ENCODE measurements at regions not wholly inside any gene's neighbourhood (a gene's known extent, or its start where the extent isn't known, plus 50 kb on each side); places are given as distances from the start of the nearest gene placed in this dataset.

DNA sequence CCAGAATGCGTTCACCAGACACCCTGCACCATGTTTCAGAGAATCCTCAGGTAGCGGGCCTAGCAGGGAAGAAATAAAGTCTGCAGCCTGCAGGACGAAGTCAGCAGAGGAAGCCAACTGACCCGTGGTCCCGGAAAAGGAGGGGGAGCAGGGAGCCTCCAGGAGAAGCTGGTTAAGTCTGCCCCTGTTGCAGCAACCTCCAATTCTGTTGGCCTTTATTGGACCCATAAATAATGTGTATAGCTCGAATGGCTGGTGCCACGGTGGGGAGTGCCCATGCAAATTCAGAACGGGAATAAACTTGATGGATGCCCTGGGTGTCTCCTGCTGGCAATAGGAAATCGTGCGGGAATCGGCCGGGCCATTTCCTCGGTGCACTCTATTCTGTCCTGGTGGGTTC lies 254.1 kb downstream of the AJAP1 start:
- no peak overlapping the region for H3K4me3 Mint-ChIP-seq
- Histone ChIP-seq H3K27me3 (ENCODE audit: insufficient read depth) (no peaks in the 10 kb centered on the region), H3K36me3 (ENCODE audit: insufficient read depth) (0 out of 2 replicates have a peak, but pooled peaks cover 5% of the 10 kb centered on the region), H3F3A (replicated peaks; ENCODE audit: low read depth) (no peaks in the 10 kb centered on the region), H3K79me2 (replicated peaks; ENCODE audit: insufficient read depth) (no peaks in the 10 kb centered on the region), H2AFZ (no peak overlapping the region), H3K4me3 (no peak overlapping the region), H3K4me1 (ENCODE audit: insufficient read depth) (no peaks in the 10 kb centered on the region), H3K4me2 (no peak overlapping the region), H4K20me1 (replicated peaks; ENCODE audit: insufficient read depth) (no peaks in the 10 kb centered on the region), H3K9me2 (ENCODE audit: insufficient read depth) (no peaks in the 10 kb centered on the region), H3K27ac (ENCODE audit: low read depth) (no peak overlapping the region)
- ATAC-seq (no peak), DNase-seq (ENCODE audit: low spot score) (no peak)
- H3K27ac Mint-ChIP-seq: no peak overlapping the region
- H3K36me3 Mint-ChIP-seq (ENCODE audit: low read depth): no peaks in the 10 kb centered on the region; the same call in 2 of the 3 replicates
- H3K4me1 Mint-ChIP-seq: no peaks in the 10 kb centered on the region
- TF ChIP-seq EZH2phosphoT487 (IDR thresholded peaks at IDR 0.05; ENCODE audit: unreplicated experiment) (no peak), CREB1 (CRISPR knock-in tag; IDR thresholded peaks at IDR 0.05; ENCODE audit: low read depth) (no peak)
- TF ChIP-seq, protein P1, sequence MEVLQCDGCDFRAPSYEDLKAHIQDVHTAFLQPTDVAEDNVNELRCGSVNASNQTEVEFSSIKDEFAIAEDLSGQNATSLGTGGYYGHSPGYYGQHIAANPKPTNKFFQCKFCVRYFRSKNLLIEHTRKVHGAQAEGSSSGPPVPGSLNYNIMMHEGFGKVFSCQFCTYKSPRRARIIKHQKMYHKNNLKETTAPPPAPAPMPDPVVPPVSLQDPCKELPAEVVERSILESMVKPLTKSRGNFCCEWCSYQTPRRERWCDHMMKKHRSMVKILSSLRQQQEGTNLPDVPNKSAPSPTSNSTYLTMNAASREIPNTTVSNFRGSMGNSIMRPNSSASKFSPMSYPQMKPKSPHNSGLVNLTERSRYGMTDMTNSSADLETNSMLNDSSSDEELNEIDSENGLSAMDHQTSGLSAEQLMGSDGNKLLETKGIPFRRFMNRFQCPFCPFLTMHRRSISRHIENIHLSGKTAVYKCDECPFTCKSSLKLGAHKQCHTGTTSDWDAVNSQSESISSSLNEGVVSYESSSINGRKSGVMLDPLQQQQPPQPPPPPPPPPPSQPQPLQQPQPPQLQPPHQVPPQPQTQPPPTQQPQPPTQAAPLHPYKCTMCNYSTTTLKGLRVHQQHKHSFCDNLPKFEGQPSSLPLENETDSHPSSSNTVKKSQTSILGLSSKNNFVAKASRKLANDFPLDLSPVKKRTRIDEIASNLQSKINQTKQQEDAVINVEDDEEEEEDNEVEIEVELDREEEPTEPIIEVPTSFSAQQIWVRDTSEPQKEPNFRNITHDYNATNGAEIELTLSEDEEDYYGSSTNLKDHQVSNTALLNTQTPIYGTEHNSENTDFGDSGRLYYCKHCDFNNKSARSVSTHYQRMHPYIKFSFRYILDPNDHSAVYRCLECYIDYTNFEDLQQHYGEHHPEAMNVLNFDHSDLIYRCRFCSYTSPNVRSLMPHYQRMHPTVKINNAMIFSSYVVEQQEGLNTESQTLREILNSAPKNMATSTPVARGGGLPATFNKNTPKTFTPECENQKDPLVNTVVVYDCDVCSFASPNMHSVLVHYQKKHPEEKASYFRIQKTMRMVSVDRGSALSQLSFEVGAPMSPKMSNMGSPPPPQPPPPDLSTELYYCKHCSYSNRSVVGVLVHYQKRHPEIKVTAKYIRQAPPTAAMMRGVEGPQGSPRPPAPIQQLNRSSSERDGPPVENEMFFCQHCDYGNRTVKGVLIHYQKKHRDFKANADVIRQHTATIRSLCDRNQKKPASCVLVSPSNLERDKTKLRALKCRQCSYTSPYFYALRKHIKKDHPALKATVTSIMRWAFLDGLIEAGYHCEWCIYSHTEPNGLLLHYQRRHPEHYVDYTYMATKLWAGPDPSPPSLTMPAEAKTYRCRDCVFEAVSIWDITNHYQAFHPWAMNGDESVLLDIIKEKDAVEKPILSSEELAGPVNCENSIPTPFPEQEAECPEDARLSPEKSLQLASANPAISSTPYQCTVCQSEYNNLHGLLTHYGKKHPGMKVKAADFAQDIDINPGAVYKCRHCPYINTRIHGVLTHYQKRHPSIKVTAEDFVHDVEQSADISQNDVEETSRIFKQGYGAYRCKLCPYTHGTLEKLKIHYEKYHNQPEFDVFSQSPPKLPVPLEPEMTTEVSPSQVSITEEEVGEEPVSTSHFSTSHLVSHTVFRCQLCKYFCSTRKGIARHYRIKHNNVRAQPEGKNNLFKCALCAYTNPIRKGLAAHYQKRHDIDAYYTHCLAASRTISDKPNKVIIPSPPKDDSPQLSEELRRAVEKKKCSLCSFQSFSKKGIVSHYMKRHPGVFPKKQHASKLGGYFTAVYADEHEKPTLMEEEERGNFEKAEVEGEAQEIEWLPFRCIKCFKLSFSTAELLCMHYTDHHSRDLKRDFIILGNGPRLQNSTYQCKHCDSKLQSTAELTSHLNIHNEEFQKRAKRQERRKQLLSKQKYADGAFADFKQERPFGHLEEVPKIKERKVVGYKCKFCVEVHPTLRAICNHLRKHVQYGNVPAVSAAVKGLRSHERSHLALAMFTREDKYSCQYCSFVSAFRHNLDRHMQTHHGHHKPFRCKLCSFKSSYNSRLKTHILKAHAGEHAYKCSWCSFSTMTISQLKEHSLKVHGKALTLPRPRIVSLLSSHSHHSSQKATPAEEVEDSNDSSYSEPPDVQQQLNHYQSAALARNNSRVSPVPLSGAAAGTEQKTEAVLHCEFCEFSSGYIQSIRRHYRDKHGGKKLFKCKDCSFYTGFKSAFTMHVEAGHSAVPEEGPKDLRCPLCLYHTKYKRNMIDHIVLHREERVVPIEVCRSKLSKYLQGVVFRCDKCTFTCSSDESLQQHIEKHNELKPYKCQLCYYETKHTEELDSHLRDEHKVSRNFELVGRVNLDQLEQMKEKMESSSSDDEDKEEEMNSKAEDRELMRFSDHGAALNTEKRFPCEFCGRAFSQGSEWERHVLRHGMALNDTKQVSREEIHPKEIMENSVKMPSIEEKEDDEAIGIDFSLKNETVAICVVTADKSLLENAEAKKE (CRISPR knock-in tag; IDR thresholded peaks at IDR 0.05): no peak
- H3K9me3 Mint-ChIP-seq: peaks cover 30% of the 10 kb centered on the region
- peaks cover 1% of the 10 kb centered on the region for H3K27me3 Mint-ChIP-seq (ENCODE audit: insufficient read depth, low read depth, poor library complexity)

DNA sequence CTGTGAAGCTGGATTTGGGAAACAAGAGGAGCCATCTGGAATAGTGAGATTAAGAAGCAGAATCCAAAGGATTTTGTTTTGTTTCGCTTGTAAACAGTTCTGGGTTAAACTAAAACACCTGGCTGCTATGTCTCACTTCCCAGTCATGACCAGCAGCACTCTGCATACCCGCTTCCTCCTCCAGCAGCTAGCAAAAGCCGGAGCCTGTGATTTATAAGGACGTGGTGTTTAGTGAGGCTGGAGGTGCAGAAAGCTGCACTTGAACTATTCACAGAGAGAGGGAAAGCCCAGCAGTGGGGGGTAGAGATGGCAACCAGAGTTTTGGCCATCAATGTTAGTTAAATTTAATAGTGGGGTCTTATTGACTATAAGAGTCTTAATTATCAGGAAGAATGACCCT lies 240.2 kb downstream of the AJAP1 start:
- H2AFZ ChIP-seq: no peak overlapping the region
- no peaks in the 10 kb centered on the region for H3K79me2 ChIP-seq (replicated peaks; ENCODE audit: insufficient read depth)
- H3F3A ChIP-seq (replicated peaks; ENCODE audit: low read depth): no peaks in the 10 kb centered on the region
- H3K27me3 ChIP-seq (ENCODE audit: insufficient read depth): no peaks in the 10 kb centered on the region
- H3K36me3 ChIP-seq (ENCODE audit: insufficient read depth): no peaks in the 10 kb centered on the region; the same call in 1 of the 2 replicates
- no peak overlapping the region for H3K4me3 ChIP-seq
- H3K36me3 Mint-ChIP-seq (ENCODE audit: low read depth): peaks cover 18% of the 10 kb centered on the region
- H3K4me1 Mint-ChIP-seq: peaks cover 10% of the 10 kb centered on the region
- H3K27ac ChIP-seq (ENCODE audit: low read depth): no peak overlapping the region
- no peak overlapping the region for H3K27ac Mint-ChIP-seq
- no peak overlapping the region for H3K4me3 Mint-ChIP-seq
- no peaks in the 10 kb centered on the region for H3K4me1 ChIP-seq (ENCODE audit: insufficient read depth)
- ATAC-seq: no peak
- no peaks in the 10 kb centered on the region for H4K20me1 ChIP-seq (replicated peaks; ENCODE audit: insufficient read depth)
- H3K9me3 Mint-ChIP-seq: peaks cover 29% of the 10 kb centered on the region
- no peaks in the 10 kb centered on the region for H3K9me2 ChIP-seq (ENCODE audit: insufficient read depth)
- no peak overlapping the region for H3K4me2 ChIP-seq
- DNase-seq (ENCODE audit: low spot score): no peak
- H3K27me3 Mint-ChIP-seq (ENCODE audit: insufficient read depth, low read depth, poor library complexity): no peaks in the 10 kb centered on the region
- TF ChIP-seq, protein P2, sequence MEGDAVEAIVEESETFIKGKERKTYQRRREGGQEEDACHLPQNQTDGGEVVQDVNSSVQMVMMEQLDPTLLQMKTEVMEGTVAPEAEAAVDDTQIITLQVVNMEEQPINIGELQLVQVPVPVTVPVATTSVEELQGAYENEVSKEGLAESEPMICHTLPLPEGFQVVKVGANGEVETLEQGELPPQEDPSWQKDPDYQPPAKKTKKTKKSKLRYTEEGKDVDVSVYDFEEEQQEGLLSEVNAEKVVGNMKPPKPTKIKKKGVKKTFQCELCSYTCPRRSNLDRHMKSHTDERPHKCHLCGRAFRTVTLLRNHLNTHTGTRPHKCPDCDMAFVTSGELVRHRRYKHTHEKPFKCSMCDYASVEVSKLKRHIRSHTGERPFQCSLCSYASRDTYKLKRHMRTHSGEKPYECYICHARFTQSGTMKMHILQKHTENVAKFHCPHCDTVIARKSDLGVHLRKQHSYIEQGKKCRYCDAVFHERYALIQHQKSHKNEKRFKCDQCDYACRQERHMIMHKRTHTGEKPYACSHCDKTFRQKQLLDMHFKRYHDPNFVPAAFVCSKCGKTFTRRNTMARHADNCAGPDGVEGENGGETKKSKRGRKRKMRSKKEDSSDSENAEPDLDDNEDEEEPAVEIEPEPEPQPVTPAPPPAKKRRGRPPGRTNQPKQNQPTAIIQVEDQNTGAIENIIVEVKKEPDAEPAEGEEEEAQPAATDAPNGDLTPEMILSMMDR (conservative IDR thresholded peaks at IDR 0.05; ENCODE audit: low read depth in 2 of 2): no peak
- TF ChIP-seq CREB1 (CRISPR knock-in tag; IDR thresholded peaks at IDR 0.05; ENCODE audit: low read depth) (no peak), EZH2 (IDR thresholded peaks at IDR 0.05; ENCODE audit: low read depth, unreplicated experiment) (no peak), POLR2AphosphoS5 (IDR thresholded peaks at IDR 0.05; ENCODE audit: low read depth) (no peak), ZNF114 (CRISPR knock-in tag; IDR thresholded peaks at IDR 0.05) (no peak), JUNB (IDR thresholded peaks at IDR 0.05; ENCODE audit: unreplicated experiment) (no peak), NANOG (IDR thresholded peaks at IDR 0.05; ENCODE audit: borderline replicate concordance) (no peak), EZH2phosphoT487 (IDR thresholded peaks at IDR 0.05; ENCODE audit: unreplicated experiment) (no peak)
- TF ChIP-seq, protein P3, sequence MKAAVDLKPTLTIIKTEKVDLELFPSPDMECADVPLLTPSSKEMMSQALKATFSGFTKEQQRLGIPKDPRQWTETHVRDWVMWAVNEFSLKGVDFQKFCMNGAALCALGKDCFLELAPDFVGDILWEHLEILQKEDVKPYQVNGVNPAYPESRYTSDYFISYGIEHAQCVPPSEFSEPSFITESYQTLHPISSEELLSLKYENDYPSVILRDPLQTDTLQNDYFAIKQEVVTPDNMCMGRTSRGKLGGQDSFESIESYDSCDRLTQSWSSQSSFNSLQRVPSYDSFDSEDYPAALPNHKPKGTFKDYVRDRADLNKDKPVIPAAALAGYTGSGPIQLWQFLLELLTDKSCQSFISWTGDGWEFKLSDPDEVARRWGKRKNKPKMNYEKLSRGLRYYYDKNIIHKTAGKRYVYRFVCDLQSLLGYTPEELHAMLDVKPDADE (IDR thresholded peaks at IDR 0.05): no peak
